Mammary epithelial cell (primary cell): ENCODE measurements at regions not wholly inside any gene's neighbourhood (a gene's known extent, or its start where the extent isn't known, plus 50 kb on each side); places are given as distances from the start of the nearest gene placed in this dataset.

Source experiments
- CTCF ChIP-seq, 2 donors: IDR thresholded peaks in 1 of 2; conservative IDR thresholded peaks in 1 of 2; 2 replicates each; pipeline ENCODE4 v1.5.1; 2011 to 2012; ENCODE audit warnings: inconsistent platforms in 2 of 2, low read length in 2 of 2, mild to moderate bottlenecking in 2 of 2, control low read depth in 1 of 2, low read depth in 1 of 2; ENCODE audit not compliant: insufficient read depth in 1 of 2; ENCODE audit errors: extremely low read depth in 1 of 2
- EZH2 ChIP-seq: IDR thresholded peaks from 2 replicates; pipeline ENCODE4 v1.6.1; 2012; ENCODE audit warnings: low read length, inconsistent platforms, borderline replicate concordance

- TF ChIP-seq CTCF (conservative IDR thresholded peaks at IDR 0.05 in 1 of 2, IDR thresholded peaks at IDR 0.05 in 1 of 2; ENCODE audit: extremely low read depth in 1 of 2, insufficient read depth in 1 of 2, low read depth in 1 of 2, low read length in 2 of 2) (no peak), EZH2 (no peak)
These were observed 811.3 kb upstream of the GBE1 start for GRCh38 chr3:82572721-82573120.
